Natural killer cell (primary cell): ENCODE measurements at regions not wholly inside any gene's neighbourhood (a gene's known extent, or its start where the extent isn't known, plus 50 kb on each side); places are given as distances from the start of the nearest gene placed in this dataset.

Source experiments
- ATAC-seq, 3 donors: fragments of 150-1000 bp in 2 of 3; fragments of 200-7000 bp in 1 of 3; cut with Tn5 transposase; 1 replicate in 1 of 3; 2 replicates in 2 of 3; pipeline ENCODE4 v1.10.0; 2021; ENCODE audit warnings: mild to moderate bottlenecking in 2 of 3, moderate library complexity in 2 of 3
- DNase-seq, 2 donors: peaks; one replicate each; pipeline versions ENCODE4 v3.0.0 to v3.0.0-alpha.2; 2013 to 2021; ENCODE audit warnings: mixed read lengths in 1 of 2
- H3K27ac ChIP-seq: one replicate; pipeline ENCODE4 v1.5.1; 2013; ENCODE audit warnings: mild to moderate bottlenecking, low read length
- H3K27me3 ChIP-seq: one replicate; pipeline ENCODE4 v1.6.1; 2013; ENCODE audit warnings: low read length; ENCODE audit not compliant: control insufficient read depth, insufficient read depth
- H3K36me3 ChIP-seq: one replicate; pipeline ENCODE4 v1.6.1; 2013; ENCODE audit warnings: low read length; ENCODE audit not compliant: control insufficient read depth, insufficient read depth
- H3K4me1 ChIP-seq: one replicate; pipeline ENCODE4 v1.6.1; 2013; ENCODE audit warnings: low read length; ENCODE audit not compliant: control insufficient read depth, insufficient read depth
- H3K4me3 ChIP-seq: one replicate; pipeline ENCODE4 v1.5.1; 2013; ENCODE audit warnings: low read length
- H3K9me3 ChIP-seq: one replicate; pipeline ENCODE4 v1.6.1; 2013; ENCODE audit warnings: low read length; ENCODE audit not compliant: control insufficient read depth, insufficient read depth
- H3K27ac Mint-ChIP-seq, 2 donors: one replicate each; pipeline ENCODE4 v1.8.0; 2022; ENCODE audit warnings: mild to moderate bottlenecking in 2 of 2, mixed read lengths in 2 of 2, moderate library complexity in 1 of 2
- H3K27me3 Mint-ChIP-seq, 2 donors: one replicate each; pipeline ENCODE4 v1.8.0; 2022; ENCODE audit warnings: low read depth in 2 of 2, mixed read lengths in 2 of 2
- H3K36me3 Mint-ChIP-seq: one replicate; pipeline ENCODE4 v1.8.0; 2022; ENCODE audit warnings: mixed read lengths
- H3K4me1 Mint-ChIP-seq, 2 donors: one replicate each; pipeline ENCODE4 v1.8.0; 2022; ENCODE audit warnings: mixed read lengths in 2 of 2
- H3K4me3 Mint-ChIP-seq: one replicate; pipeline ENCODE4 v1.8.0; 2022; ENCODE audit warnings: mild to moderate bottlenecking, moderate library complexity, mixed read lengths
- H3K9me3 Mint-ChIP-seq, 2 donors: one replicate each; pipeline ENCODE4 v1.8.0; 2022; ENCODE audit warnings: mixed read lengths in 2 of 2
- CTCF ChIP-seq: fragments of 200-600 bp; IDR thresholded peaks from one replicate; pipeline ENCODE4 v1.8.0; 2022; ENCODE audit warnings: antibody characterized with exemption
- WGBS: methylation state at CpG from one replicate; pipeline ENCODE4 v1.1.7; 2013; ENCODE audit warnings: missing lambda C conversion rate; ENCODE audit not compliant: insufficient coverage; 5-methylcytosine and 5-hydroxymethylcytosine counted together
- intact Hi-C: fragments of 100-400 bp; cut with micrococcal nuclease; formaldehyde crosslinking; loops from one replicate; pipeline ENCODE4 v1.14.2; 2022

GRCh38 chr1:38736399-38736798, 123.2 kb downstream of the RRAGC start:
- WGBS, result no CpG with 5 or more reads among the region's 1 CpG
- no peaks in the 10 kb centered on the region for H3K9me3 ChIP-seq
- no peaks in the 10 kb centered on the region for H3K36me3 ChIP-seq
- TF ChIP-seq CTCF, result no peak
- H3K4me3 ChIP-seq, result no peak overlapping the region
- Mint-ChIP-seq H3K4me1 (no peaks in the 10 kb centered on the region), H3K36me3 (no peaks in the 10 kb centered on the region), H3K27ac (no peak overlapping the region), H3K27me3 (peaks cover 22 to 38% of the 10 kb centered on the region in 2 donors), H3K4me3 (no peak overlapping the region), H3K9me3 (no peaks in the 10 kb centered on the region)
- H3K27ac ChIP-seq, result no peak overlapping the region
- ATAC-seq (no peak), DNase-seq (no peak)
- no peaks in the 10 kb centered on the region for H3K4me1 ChIP-seq
- no peaks in the 10 kb centered on the region for H3K27me3 ChIP-seq
- intact Hi-C loops, result no loop called here

GRCh38 chr1:38735651-38736161, 123.9 kb downstream of the RRAGC start:
- DNase-seq (no peak), ATAC-seq (no peak)
- Histone ChIP-seq H3K27ac (no peak overlapping the region), H3K36me3 (no peaks in the 10 kb centered on the region), H3K4me3 (no peak overlapping the region), H3K9me3 (no peaks in the 10 kb centered on the region), H3K4me1 (no peaks in the 10 kb centered on the region), H3K27me3 (no peaks in the 10 kb centered on the region)
- Mint-ChIP-seq H3K4me1 (no peaks in the 10 kb centered on the region), H3K27me3 (peaks cover 19 to 38% of the 10 kb centered on the region in 2 donors), H3K4me3 (no peak overlapping the region), H3K9me3 (no peaks in the 10 kb centered on the region), H3K27ac (no peak overlapping the region), H3K36me3 (no peaks in the 10 kb centered on the region)
- intact Hi-C loops, result no loop called here
- 87% methylated on average over 6 of the region's 6 CpGs for WGBS
- no peak for TF ChIP-seq CTCF

- Histone ChIP-seq H3K27ac (no peak overlapping the region), H3K9me3 (no peaks in the 10 kb centered on the region), H3K27me3 (peaks cover under 1% of the 10 kb centered on the region), H3K4me3 (no peak overlapping the region), H3K36me3 (no peaks in the 10 kb centered on the region), H3K4me1 (no peaks in the 10 kb centered on the region)
- Mint-ChIP-seq H3K4me3 (no peak overlapping the region), H3K9me3 (no peaks in the 10 kb centered on the region), H3K27me3 (peaks cover 29 to 44% of the 10 kb centered on the region in 2 donors), H3K4me1 (no peaks in the 10 kb centered on the region), H3K27ac (no peak overlapping the region), H3K36me3 (no peaks in the 10 kb centered on the region)
- WGBS, result 81% methylated on average over 3 of the region's 3 CpGs
- DNase-seq (no peak), ATAC-seq (no peak)
- no peak for TF ChIP-seq CTCF
- intact Hi-C loops, result no loop called here
These were observed 125.8 kb downstream of the RRAGC start for GRCh38 chr1:38733761-38734160.
